GM18517 (cell line): ENCODE measurements at regions not wholly inside any gene's neighbourhood (a gene's known extent, or its start where the extent isn't known, plus 50 kb on each side); places are given as distances from the start of the nearest gene placed in this dataset.
"Not testable (repeated sequence)": the region's sequence is repeated elsewhere in the genome, so short reads cannot be mapped to it uniquely, and the experiment has no call there.

Experiments used
- ATAC-seq: cut with Tn5 transposase; IDR thresholded peaks from one replicate; pipeline ENCODE4 v1.9.1; 2021; ENCODE audit warnings: mild to moderate bottlenecking, moderate library complexity; ENCODE audit not compliant: unreplicated experiment

DNA sequence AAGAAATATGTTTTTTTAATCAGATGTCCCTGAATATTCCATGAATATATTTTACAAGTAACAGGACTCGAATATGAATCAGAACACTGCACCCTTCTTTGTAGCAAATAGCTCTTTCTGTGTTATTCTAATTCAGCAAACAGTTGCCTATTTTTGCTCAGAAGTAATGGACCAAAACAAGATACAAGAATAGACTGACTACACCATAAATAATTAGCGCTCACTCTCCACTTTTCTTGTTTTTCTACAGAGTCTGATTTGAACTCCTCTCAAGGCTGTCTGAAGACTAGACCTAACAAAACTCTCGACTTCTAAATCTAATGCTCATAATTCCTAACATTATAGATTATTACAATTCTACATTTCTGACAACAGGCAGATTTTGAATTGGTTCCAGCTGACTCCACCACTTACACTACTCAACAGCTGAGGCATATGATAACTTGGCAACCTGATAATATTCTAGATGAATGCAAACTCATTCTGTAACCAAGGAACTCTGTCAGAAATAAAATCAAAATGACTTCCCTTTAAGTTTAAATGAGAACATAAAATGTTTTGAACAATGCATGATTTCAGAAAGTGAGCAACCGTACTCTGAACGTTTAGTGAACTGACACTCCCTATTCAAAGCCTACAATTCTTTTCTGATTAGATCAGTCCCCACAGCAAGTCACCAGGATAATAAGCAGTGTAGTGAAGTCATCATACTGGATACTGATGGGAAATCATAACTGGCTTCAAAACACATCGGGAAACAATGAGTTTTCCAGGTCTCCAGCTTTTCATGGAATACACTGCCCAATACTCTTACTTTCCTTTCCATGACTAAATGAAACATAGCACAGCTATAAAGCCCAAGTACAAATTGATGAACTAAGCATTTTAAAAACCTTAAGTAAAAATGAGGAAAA is 114.2 kb upstream of the BEND6 start:
- no peak for ATAC-seq

DNA sequence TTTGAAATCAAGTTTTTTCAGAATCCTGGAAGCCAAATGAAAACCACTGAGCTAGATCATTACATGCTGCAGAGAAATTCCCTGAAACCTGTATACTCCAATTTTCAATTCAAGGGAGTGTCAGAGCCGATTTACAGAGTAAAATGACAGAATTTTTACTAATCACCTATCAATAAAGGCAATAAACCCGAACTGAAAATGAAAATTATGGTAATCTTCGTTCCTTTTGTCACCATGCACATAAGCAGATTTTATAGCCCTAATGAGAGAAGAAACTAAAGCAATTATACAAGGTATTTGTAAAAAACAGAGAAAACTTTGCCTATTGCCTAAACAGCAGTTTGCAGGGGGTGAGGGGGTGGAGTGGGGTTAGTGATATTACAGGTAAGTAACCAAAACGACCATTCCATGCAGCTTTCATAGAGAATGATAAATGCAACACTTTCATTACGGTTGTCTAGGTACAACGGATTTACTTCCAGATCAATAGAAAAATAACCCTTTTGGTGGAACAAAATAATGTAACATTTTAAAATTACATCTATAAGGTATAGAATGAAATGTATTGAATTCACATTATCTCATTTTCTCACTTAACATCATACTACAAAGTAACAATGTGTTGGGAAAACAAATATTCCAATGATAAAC is 115.2 kb upstream of the BEND6 start:
- ATAC-seq = no peak

DNA sequence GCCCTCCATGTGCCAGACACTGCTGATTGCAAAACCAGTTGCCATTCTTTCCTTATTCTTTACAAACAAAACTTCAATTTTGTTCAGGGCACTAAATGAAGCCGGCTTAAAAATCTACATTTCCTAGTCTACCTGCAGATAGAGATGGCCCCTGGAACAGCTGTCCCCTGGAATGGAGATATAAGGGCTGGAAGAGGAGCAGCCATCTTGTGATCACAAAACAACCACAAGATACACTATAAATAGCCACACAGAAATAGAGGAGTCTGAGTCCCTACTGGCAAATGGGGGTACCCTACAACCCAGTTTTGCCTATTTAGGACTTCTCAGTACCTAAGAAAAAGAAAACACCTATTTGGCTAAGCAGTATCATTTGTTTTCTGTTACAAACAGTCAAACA is 115.9 kb upstream of the BEND6 start:
- no peak for ATAC-seq

DNA sequence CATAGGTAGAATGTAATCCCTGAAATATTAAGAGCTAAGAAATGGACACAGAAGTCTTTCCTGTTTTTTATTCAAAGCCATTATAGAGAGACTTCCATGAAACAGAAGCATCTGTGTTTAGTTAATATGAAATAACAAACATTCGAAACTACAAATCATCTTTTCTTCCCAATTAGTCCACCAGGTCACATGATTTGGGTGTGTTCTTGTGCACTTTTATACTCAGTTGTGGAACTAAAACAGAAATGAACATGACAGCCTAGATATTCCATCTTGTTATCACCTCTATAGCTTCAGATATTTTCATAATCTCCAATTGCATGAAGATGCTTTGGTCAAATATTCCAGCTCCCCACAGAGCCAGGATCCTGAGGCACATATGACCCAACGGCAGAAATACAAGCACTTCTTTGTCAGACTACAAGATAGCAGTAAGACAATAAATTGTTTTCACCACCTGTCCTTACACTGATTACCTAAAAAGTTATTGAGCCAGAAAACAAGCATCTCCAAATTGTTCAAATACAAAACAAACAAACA is 116.8 kb upstream of the BEND6 start:
- no peak for ATAC-seq

DNA sequence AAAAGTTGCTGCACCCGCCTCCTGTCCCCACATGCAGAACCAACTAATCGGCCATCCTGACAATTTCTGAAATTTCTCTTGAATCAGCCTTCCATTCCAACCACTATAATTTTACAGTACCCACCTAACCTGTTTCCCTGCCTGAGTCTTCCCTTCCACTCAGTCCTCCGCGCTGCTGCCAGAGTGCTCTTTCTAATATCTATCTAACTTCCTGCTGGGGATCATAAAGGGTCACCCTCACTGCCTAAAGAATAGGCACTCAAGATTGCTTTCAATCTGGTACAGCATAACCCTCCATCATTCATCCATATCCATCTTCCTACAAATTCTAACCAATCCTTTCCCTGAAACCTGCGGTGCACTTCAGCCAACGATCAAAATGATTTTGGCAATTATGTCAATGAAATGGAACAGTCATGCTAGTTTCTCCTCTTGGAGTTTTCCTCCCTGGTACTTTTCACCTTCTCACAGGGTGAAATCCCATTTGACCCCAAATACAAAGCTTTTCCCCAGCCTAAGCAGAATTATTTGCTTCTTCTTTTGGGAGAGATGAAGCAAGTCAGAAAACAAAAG is 117.5 kb upstream of the BEND6 start:
- ATAC-seq = no peak

DNA sequence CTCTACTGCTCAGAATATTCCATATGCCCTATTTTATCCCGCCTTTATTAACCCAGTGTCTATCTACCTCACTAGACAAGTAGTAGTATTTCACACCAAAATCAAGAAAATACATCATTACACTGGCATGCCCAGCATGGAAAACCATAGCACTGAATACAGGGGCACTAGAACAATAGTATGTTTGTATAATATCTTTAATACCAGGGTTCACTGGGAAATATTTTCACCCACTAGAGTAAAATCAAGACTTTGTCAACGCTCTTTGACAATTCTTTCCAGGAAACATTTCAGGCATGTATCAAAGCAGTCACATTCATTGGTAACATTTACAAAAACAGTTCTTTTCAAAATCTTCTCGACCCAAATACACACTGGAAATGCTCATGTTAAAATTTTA is 119.3 kb upstream of the BEND6 start:
- ATAC-seq = no peak

DNA sequence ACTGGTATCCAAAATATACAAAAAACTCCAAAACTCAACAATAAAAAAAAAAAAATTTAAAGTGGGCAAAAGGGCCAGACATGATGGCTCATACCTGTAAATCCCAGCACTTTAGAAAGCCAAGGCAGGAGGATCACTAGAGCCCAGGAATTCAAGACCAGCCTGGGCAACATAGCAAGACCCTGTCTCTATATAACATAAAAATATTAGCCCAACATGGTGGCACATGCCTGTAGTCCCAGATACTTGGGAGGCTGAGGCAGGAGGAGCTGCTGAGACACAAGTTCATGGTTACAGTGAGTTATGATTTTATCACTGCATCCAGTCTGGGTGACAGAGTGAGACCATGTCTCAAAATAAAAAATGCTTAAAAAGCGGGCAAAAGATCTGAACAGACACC is 121.0 kb upstream of the BEND6 start:
- ATAC-seq = no peak

DNA sequence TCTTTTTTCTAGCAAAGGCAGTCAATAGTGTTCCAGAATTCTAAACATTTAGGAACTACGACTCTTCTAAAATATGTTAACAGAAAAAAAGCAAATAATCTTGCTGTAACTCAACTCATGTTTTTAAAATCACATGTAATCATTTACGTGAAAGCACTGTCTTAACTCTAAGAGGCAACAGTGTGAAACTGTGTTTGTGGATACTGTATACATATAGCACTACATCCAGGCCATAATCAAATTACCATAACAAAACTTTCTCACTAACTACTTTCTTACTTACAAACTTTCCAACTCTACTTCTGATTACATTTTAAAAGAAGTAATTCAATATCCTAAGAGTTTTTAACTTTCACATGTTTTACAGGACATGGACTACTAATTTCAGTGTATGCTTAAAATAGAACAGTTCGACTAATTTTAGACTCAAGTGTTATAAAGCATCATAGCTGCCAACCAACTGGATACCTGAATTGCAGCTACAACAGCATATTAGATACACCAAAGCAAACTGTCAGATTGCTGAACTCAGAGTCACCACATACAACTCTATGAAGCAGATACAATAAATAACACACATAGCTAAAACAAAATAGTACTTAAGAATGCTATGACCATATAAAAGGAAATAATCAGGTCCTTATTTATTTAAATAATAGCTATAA is 121.6 kb upstream of the BEND6 start:
- no peak for ATAC-seq

DNA sequence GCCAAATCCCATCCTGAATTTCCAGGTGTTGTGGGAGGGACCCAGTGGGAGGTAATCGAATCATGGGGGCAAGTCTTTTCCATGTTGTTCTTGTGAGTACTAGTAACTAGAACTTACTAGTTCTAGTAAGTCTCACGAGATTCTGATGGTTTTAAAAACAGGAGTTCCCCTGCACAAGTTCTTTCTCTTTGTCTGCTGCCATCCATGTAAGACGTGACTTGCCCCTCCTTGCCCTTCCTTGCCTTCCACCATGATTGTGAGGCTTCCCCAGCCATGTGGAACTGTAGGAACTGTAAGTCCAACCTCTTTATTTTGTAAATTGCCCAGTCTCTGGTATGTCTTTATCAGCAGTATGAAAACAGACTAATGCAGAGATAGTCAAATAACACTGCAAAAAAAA is 122.7 kb upstream of the BEND6 start:
- ATAC-seq = no peak

DNA sequence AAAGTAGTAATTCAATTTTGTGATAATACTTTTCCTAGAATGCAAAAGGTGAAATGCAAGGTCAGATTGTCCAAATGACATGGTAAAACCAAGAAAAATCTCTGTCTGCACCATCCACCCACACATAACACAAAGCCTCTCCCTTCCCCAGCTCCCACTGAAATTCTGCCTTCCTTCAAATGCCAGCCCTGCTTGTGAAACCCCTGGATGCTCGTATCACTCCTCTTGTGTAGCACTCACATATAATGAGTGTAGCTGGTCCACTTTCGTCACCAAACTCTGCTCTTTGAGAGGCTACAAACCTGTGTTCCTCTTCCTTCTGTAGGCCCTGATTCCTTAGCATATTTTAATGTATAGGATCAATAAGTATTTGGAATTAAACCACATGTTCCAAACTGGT is 123.6 kb upstream of the BEND6 start:
- no peak for ATAC-seq

DNA sequence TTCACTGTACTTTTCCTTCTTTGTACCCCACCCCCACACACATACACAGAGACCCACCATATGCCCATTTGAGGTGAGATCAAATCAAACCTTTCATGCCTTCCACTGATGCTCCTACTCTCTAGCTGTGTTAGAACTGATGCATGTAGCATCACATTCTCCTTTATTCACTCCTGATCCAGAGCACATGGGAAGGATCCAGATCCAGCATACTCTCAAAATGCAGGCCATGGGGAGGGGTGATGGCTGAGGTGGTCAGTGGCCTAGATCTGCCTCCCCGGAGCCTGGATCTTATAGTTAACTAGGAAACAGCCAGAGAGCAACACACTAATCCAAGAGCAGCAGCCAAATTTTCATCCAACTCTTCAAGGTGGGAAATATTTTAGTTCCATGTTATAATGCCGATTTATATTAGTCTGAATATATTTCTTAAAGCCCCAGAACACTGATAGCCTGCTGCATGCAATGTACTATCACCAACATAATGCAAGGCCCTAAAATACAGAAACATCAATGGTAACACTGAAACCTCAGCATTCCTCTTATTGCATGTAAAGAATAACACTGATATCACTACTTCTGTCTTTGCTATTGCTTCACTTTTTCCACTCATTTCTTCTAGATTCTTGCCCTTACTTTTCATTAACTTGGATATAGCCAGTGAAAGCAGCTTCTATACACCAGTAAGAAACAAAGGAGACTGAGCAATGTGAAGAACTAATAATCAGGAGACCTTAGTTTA is 126.8 kb upstream of the BEND6 start:
- ATAC-seq = no peak

DNA sequence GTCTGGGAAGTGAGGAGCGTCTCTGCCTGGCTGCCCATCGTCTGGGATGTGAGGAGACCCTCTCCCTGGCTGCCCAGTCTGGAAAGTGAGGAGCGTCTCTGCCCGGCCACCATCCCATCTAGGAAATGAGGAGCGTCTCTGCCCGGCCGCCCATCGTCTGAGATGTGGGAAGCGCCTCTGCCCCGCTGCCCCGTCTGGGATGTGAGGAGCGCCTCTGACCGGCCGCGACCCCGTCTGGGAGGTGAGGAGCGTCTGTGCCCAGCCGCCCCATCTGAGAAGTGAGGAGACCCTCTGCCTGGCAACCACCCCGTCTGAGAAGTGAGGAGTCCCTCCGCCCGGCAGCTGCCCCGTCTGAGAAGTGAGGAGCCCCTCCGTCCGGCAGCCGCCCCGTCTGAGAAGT is 130.5 kb upstream of the BEND6 start:
- ATAC-seq = not testable (repeated sequence)

DNA sequence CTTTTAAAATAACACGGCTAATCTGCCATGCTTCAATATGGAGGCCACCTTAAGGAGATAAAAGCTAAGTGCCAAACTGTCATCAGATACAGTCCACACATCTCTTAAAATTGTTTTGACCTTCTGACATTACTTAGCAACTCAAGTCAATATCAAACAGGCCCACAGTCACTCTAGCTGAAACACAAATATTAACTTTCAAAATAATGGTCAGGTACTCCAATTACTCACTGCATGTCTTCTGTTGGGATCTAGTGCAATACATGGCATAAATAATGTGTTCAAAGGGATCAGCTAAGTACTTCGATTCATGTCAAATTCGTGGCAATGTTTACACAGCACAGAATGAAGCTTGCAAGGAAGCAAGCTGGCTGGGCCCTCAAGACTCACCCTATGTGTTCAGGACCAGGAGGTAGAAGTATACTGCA is 133.9 kb upstream of the BEND6 start:
- no peak for ATAC-seq

DNA sequence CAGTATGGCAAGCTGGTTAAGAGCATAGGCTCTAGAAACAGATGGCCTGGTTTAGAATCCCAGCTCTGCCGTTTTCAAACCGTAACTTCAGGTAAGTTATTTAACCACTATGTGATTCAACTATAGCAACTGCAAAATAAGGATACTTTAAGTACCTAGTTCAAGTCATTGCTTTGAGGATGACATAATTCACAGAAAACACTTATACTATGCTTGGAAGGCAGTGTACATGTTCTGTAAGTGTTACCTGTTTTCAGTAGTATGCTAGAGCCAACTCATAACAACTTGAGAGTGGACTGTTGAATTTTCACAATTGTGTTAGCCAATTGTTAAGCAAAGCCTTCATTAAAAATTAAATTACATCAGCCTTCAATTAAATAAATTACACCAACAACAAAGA is 134.8 kb upstream of the BEND6 start:
- ATAC-seq = no peak

DNA sequence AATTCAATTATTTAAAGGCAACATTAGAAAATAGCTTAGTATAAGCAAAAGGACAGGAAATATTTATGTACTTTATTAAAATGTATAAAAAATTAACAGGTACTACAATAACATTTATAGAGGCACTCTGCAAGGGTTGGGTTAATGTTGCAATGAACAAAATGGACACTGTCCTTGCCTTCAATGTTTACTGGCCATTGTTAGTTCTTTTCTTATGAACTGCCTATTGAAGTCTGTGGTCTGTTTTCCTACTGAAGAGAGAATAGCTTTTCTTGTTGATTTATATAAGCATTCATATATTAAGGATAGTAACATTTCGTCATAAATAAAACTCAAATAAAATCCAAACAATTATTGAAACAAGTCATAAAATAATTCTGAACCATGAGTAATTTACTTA is 135.3 kb upstream of the BEND6 start:
- no peak for ATAC-seq

DNA sequence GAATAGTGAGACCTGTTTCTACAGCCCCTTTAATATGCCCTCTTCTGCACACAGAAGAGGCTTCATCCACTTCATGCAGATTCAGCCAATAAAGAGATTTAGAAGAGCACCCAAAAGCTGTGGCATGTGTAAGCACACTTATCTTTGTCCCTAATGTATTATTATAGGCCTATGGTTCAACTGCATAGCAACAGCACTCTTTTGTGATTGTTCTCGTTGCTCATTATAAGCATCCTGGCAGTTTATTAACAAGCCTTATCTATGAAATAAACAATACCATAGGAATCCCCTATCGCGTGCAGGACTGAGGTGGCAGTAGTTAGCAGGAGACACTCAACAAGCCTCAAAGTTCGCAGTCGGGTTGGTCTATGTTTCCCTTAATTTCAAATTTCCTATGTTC is 138.5 kb upstream of the BEND6 start:
- ATAC-seq = no peak

DNA sequence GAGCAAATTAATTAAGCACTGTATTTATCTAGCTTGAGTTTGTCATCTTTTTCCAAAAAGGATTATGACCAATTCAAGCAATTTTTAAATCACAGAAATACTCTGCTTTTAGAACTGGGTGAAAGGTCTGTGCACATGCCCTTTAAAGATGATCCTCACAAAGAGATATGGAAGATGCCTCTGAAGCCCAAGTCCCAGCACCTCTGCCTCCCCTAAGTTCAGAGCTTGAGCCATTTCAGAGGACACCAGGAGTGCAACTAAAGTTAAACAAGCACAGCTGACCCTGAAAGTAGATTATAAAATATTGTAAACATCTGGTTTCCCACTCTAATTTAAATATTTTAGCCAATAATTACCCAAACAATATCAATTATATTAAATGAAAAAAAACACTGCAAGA is 139.5 kb upstream of the BEND6 start:
- no peak for ATAC-seq

DNA sequence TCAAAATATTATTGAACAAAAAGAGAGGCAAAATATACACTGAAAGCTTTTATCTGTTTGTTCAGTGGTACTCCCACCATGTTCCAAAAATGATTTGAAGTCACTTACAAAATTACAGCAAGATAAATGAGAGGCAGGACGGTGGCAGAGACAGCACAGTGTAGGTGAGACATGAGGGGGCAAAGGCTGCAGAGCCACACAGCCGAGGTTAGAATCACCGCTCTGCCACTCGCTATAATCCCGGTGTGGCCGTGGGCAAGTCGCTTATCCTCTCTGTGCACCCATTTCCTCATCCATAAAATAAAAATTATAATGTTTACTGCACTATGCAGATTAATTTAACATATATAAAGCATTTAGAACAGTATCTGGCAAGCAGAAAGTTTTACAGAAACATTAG is 140.1 kb upstream of the BEND6 start:
- peak; percentile 13 for ATAC-seq

DNA sequence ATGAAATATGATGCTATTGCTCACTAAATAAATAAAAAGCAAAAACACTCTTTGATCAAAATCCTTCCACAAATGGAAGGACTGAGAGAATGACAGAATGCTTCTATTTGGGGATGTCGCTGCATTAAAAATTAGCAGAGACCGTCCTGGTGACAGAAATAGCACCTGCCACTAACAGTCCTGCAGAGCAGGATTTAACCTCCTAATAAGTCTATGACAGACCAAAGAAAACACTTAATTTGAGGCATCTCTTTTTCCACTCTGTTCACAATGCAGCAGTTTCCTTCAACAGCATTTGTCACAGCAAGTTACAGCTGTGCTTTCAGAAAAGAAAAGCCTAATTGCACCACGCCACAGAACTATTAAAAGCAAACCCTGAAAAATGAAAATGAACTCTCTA is 140.6 kb upstream of the BEND6 start:
- ATAC-seq = peak; percentile 58

DNA sequence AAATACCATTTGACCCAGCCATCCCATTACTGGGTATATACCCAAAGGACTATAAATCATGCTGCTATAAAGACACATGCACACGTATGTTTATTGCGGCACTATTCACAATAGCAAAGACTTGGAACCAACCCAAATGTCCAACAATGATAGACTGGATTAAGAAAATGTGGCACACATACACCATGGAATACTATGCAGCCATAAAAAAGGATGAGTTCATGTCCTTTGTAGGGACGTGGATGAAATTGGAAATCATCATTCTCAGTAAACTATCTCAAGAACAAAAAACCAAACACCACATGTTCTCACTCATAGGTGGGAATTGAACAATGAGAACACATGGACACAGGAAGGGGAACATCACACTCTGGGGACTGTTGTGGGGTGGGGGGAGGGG is 142.1 kb upstream of the BEND6 start:
- ATAC-seq = not testable (repeated sequence)
